ENCODE measurements at regions not wholly inside any gene's neighbourhood (a gene's known extent, or its start where the extent isn't known, plus 50 kb on each side); places are given as distances from the start of the nearest gene placed in this dataset.

- ChIA-PET CTCF (interaction anchor here (1.5 kb wide), 1 partner anchor 76 kb away, joined by 5 read pairs; no protein-coding TSS in a partner anchor), POLR2A (no interaction called here)
- H3K27ac Mint-ChIP-seq: no peak overlapping the region
- DNase-seq (ENCODE audit: low spot score) (no peak), ATAC-seq (no peak)
- H3K4me1 Mint-ChIP-seq: peaks cover 13% of the 10 kb centered on the region; the same call in 1 of the 2 replicates
- H3K4me3 Mint-ChIP-seq: no peak overlapping the region
- peaks cover 7% of the 10 kb centered on the region for H3K9me3 Mint-ChIP-seq
- no peaks in the 10 kb centered on the region for H3K36me3 Mint-ChIP-seq
- TF ChIP-seq MLX (CRISPR knock-in tag; IDR thresholded peaks at IDR 0.05) (no peak), NR3C1 (CRISPR knock-in tag; conservative IDR thresholded peaks at IDR 0.05; ENCODE audit: low read depth) (no peak), AR (CRISPR knock-in tag; IDR thresholded peaks at IDR 0.05) (no peak), ZNF232 (CRISPR knock-in tag; IDR thresholded peaks at IDR 0.05) (no peak), RELA (CRISPR knock-in tag; IDR thresholded peaks at IDR 0.05; ENCODE audit: borderline replicate concordance) (no peak), E2F1 (CRISPR knock-in tag; IDR thresholded peaks at IDR 0.05) (no peak), EMX1 (CRISPR knock-in tag; IDR thresholded peaks at IDR 0.05) (no peak), TEAD1 (CRISPR knock-in tag; IDR thresholded peaks at IDR 0.05) (no peak), ATF2 (CRISPR knock-in tag; IDR thresholded peaks at IDR 0.05; ENCODE audit: borderline replicate concordance, low read depth) (no peak), TP53 (CRISPR knock-in tag; IDR thresholded peaks at IDR 0.05) (no peak), HMGXB4 (CRISPR knock-in tag; IDR thresholded peaks at IDR 0.05) (no peak), OVOL2 (CRISPR knock-in tag; IDR thresholded peaks at IDR 0.05; ENCODE audit: borderline replicate concordance) (no peak), ATF6 (CRISPR knock-in tag; IDR thresholded peaks at IDR 0.05) (no peak), CREB1 (CRISPR knock-in tag; IDR thresholded peaks at IDR 0.05) (no peak), NFATC4 (CRISPR knock-in tag; IDR thresholded peaks at IDR 0.05) (no peak)
- no peaks in the 10 kb centered on the region for H3K27me3 Mint-ChIP-seq (ENCODE audit: low read depth)
These were observed 150.7 kb upstream of the DYNLRB2 start for GRCh38 chr16:80390046-80390445.

GRCh38 chr16:80389338-80389737 lies 151.5 kb upstream of the DYNLRB2 start:
- ChIA-PET CTCF (no interaction called here), POLR2A (no interaction called here)
- no peak; the same call in none of the 2 replicates for ATAC-seq
- H3K27me3 Mint-ChIP-seq (ENCODE audit: low read depth): no peaks in the 10 kb centered on the region
- peaks cover 7% of the 10 kb centered on the region for H3K9me3 Mint-ChIP-seq
- TF ChIP-seq ZNF317 (CRISPR knock-in tag; IDR thresholded peaks at IDR 0.05; ENCODE audit: borderline replicate concordance, low read depth): no peak
- no peak for TF ChIP-seq CBFB (CRISPR knock-in tag; IDR thresholded peaks at IDR 0.05; ENCODE audit: low read depth)
- peaks cover 13% of the 10 kb centered on the region; the same call in 1 of the 2 replicates for H3K4me1 Mint-ChIP-seq
- no peak overlapping the region for H3K27ac Mint-ChIP-seq
- H3K4me3 Mint-ChIP-seq: no peak overlapping the region
- H3K36me3 Mint-ChIP-seq: no peaks in the 10 kb centered on the region
- DNase-seq (ENCODE audit: low spot score): no peak

All from WTC11 (cell line).